ENCODE measurements at regions not wholly inside any gene's neighbourhood (a gene's known extent, or its start where the extent isn't known, plus 50 kb on each side); places are given as distances from the start of the nearest gene placed in this dataset.
"Not testable (repeated sequence)": the region's sequence is repeated elsewhere in the genome, so short reads cannot be mapped to it uniquely, and the experiment has no call there.

GRCh38 chr3:176867681-176868663 is 329.3 kb downstream of the TBL1XR1 start:
- no peak for DNase-seq

GRCh38 chr3:176861137-176861536 is 336.1 kb downstream of the TBL1XR1 start:
- peak; percentile 15 for DNase-seq

- no peak for DNase-seq
Measured at GRCh38 chr3:176856721-176857120, 340.6 kb downstream of the TBL1XR1 start.

GRCh38 chr3:176855901-176856486 is 341.3 kb downstream of the TBL1XR1 start:
- no peak for DNase-seq

- DNase-seq = no peak
Measured at GRCh38 chr3:176855213-176855612, 342.1 kb downstream of the TBL1XR1 start.

- DNase-seq = no peak
Measured at GRCh38 chr3:176850498-176850897, 346.8 kb downstream of the TBL1XR1 start.

- DNase-seq = peak; percentile 12
Measured at GRCh38 chr3:176848431-176849214, 348.7 kb downstream of the TBL1XR1 start.

- DNase-seq = no peak
Measured at GRCh38 chr3:176842914-176843313, 354.4 kb downstream of the TBL1XR1 start.

GRCh38 chr3:176840641-176841286 is 356.5 kb downstream of the TBL1XR1 start:
- DNase-seq = no peak

GRCh38 chr3:176839901-176840300 is 357.4 kb downstream of the TBL1XR1 start:
- no peak for DNase-seq

- no peak for DNase-seq
Measured at GRCh38 chr3:176839466-176839865, 357.8 kb downstream of the TBL1XR1 start.

- not testable (repeated sequence) for DNase-seq
Measured at GRCh38 chr3:176827244-176827643, 370.0 kb downstream of the TBL1XR1 start.

- DNase-seq = no peak
Measured at GRCh38 chr3:176824811-176825210, 372.5 kb downstream of the TBL1XR1 start.

GRCh38 chr3:176820764-176821163 is 376.5 kb downstream of the TBL1XR1 start:
- DNase-seq = no peak

- no peak for DNase-seq
Measured at GRCh38 chr3:176816937-176817336, 380.3 kb downstream of the TBL1XR1 start.

GRCh38 chr3:176814285-176814684 is 383.0 kb downstream of the TBL1XR1 start:
- peak; percentile 27 for DNase-seq

GRCh38 chr3:176807938-176808337 is 389.3 kb downstream of the TBL1XR1 start:
- DNase-seq = no peak

- no peak for DNase-seq
Measured at GRCh38 chr3:176799675-176800074, 397.6 kb downstream of the TBL1XR1 start.

GRCh38 chr3:176798680-176799079 is 398.6 kb downstream of the TBL1XR1 start:
- DNase-seq = no peak

- no peak for DNase-seq
Measured at GRCh38 chr3:176796371-176796770, 400.9 kb downstream of the TBL1XR1 start.

GRCh38 chr3:176795891-176796290 is 401.4 kb downstream of the TBL1XR1 start:
- peak; percentile 13 for DNase-seq

- DNase-seq = no peak
Measured at GRCh38 chr3:176794406-176794805, 402.9 kb downstream of the TBL1XR1 start.

- peak; percentile 8 for DNase-seq
Measured at GRCh38 chr3:176789947-176790346, 407.3 kb downstream of the TBL1XR1 start.

Measured in kidney glomerular epithelial cell (primary cell).